ENCODE measurements at regions not wholly inside any gene's neighbourhood (a gene's known extent, or its start where the extent isn't known, plus 50 kb on each side); places are given as distances from the start of the nearest gene placed in this dataset.

DNA sequence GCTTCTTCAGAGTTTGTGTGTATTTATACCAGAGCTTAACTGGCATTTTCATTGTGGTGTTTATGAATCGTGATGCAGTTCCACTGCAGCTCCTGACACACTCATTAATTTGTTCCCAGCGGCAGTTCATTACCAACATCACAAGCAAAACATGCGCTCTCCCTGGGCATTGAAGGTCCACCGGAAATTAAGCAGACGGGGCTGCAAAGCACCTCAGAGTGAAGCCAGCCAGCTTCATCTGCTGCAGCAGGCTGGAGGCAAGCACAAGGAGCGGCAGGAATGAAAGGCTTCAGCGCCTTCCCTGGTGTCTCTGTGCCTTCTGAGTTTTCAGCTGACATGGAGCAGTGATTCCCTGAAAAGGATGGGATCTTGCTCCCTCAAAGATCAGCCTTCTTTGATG lies 246.0 kb upstream of the SPTLC3 start:
- TF ChIP-seq, protein P1, sequence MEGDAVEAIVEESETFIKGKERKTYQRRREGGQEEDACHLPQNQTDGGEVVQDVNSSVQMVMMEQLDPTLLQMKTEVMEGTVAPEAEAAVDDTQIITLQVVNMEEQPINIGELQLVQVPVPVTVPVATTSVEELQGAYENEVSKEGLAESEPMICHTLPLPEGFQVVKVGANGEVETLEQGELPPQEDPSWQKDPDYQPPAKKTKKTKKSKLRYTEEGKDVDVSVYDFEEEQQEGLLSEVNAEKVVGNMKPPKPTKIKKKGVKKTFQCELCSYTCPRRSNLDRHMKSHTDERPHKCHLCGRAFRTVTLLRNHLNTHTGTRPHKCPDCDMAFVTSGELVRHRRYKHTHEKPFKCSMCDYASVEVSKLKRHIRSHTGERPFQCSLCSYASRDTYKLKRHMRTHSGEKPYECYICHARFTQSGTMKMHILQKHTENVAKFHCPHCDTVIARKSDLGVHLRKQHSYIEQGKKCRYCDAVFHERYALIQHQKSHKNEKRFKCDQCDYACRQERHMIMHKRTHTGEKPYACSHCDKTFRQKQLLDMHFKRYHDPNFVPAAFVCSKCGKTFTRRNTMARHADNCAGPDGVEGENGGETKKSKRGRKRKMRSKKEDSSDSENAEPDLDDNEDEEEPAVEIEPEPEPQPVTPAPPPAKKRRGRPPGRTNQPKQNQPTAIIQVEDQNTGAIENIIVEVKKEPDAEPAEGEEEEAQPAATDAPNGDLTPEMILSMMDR (IDR thresholded peaks at IDR 0.05): no peak
- no peak for TF ChIP-seq POLR2A (IDR thresholded peaks at IDR 0.05)
